ENCODE measurements at regions not wholly inside any gene's neighbourhood (a gene's known extent, or its start where the extent isn't known, plus 50 kb on each side); places are given as distances from the start of the nearest gene placed in this dataset.

DNA sequence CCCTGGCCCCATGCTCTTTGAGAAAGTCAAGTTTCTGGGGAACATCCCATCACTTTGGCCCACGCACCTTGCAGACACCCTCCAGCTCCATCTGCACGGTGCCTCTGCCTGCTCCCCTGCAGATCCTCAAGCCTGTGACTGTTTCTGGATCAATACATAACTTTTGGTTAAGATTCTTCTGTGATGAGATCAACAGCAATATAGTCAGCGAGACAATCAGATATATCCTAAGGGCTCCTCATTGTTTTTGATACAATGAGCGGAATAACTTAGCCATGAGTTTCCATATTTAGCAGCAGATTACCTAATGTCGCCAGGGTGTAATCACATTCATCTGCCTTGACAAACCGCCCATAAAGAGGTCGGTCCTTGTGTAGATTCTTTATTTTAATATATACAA is 109.3 kb upstream of the MTHFD1L start:
- TF ChIP-seq, protein P1, sequence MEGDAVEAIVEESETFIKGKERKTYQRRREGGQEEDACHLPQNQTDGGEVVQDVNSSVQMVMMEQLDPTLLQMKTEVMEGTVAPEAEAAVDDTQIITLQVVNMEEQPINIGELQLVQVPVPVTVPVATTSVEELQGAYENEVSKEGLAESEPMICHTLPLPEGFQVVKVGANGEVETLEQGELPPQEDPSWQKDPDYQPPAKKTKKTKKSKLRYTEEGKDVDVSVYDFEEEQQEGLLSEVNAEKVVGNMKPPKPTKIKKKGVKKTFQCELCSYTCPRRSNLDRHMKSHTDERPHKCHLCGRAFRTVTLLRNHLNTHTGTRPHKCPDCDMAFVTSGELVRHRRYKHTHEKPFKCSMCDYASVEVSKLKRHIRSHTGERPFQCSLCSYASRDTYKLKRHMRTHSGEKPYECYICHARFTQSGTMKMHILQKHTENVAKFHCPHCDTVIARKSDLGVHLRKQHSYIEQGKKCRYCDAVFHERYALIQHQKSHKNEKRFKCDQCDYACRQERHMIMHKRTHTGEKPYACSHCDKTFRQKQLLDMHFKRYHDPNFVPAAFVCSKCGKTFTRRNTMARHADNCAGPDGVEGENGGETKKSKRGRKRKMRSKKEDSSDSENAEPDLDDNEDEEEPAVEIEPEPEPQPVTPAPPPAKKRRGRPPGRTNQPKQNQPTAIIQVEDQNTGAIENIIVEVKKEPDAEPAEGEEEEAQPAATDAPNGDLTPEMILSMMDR (IDR thresholded peaks at IDR 0.05), result no peak
- no peak for TF ChIP-seq POLR2A (IDR thresholded peaks at IDR 0.05)

All from body of pancreas (tissue), 4 donors.